Suprapubic skin (tissue), 4 donors: ENCODE measurements at regions not wholly inside any gene's neighbourhood (a gene's known extent, or its start where the extent isn't known, plus 50 kb on each side); places are given as distances from the start of the nearest gene placed in this dataset.

Experiments used
- DNase-seq, 2 donors: peaks; one replicate each; pipeline ENCODE4 v3.0.0-alpha.2; 2019; ENCODE audit warnings: low spot score in 2 of 2
- H3K27ac ChIP-seq: fragments of 200-600 bp; sonication (generic); one replicate; pipeline ENCODE4 v1.5.1; 2019
- H3K27me3 ChIP-seq: fragments of 200-600 bp; sonication (generic); one replicate; pipeline ENCODE4 v1.5.1; 2019
- H3K36me3 ChIP-seq: fragments of 200-600 bp; sonication (generic); one replicate; pipeline ENCODE4 v1.5.1; 2019
- H3K4me1 ChIP-seq: fragments of 200-600 bp; sonication (generic); one replicate; pipeline ENCODE4 v1.5.1; 2019
- H3K4me3 ChIP-seq: fragments of 200-600 bp; sonication (generic); one replicate; pipeline ENCODE4 v1.5.1; 2019; ENCODE audit warnings: mild to moderate bottlenecking
- H3K9me3 ChIP-seq: fragments of 200-600 bp; sonication (generic); one replicate; pipeline ENCODE4 v1.5.1; 2019
- CTCF ChIP-seq, 2 donors: fragments of 200-600 bp in 1 of 2; fragments of 450-650 bp in 1 of 2; sonication (generic) in 1 of 2; IDR thresholded peaks; one replicate each; pipeline ENCODE4 v1.5.1; 2016 to 2019; ENCODE audit warnings: antibody characterized with exemption in 2 of 2, mild to moderate bottlenecking in 1 of 2, moderate library complexity in 1 of 2
- EP300 ChIP-seq: sonication (generic); formaldehyde crosslinking; IDR thresholded peaks from one replicate; pipeline ENCODE4 v1.6.1; 2017; ENCODE audit warnings: antibody characterized with exemption
- POLR2A ChIP-seq, 2 donors: fragments of 450-650 bp; IDR thresholded peaks; one replicate each; pipeline ENCODE4 v1.6.1; 2017; ENCODE audit warnings: antibody characterized with exemption in 2 of 2, mild to moderate bottlenecking in 2 of 2, moderate library complexity in 2 of 2
- POLR2AphosphoS5 ChIP-seq, 3 donors: sonication (generic); formaldehyde crosslinking; IDR thresholded peaks; one replicate each; pipeline ENCODE4 v1.6.1; 2017; ENCODE audit warnings: antibody characterized with exemption in 3 of 3
- WGBS: methylation state at CpG from one replicate; pipeline ENCODE4 v1.1.5; 2018; 5-methylcytosine and 5-hydroxymethylcytosine counted together

DNA sequence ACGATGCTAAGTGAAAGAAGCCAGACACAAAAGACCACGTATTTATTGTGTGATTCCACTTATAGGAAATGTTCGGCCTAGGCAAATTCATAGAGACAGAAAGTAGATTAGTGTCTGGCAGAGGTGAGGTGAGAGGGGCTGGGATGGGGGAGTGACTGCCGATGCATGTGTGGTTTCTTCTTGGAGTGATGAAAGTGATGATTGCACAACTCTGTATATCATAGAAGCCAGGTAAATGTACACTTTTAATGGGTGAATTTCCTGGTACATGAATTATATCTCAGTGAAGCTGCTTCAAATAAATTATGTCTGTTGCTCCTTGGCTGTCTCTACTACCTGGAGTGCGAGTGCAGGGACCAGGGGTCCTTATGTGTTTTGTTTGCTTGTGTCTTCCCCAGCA is 76.2 kb upstream of the PTCH1 start:
- no peaks in the 10 kb centered on the region for H3K9me3 ChIP-seq
- H3K27me3 ChIP-seq, result no peaks in the 10 kb centered on the region
- no peak overlapping the region for H3K4me3 ChIP-seq
- H3K36me3 ChIP-seq, result no peaks in the 10 kb centered on the region
- no peak for TF ChIP-seq POLR2AphosphoS5 (IDR thresholded peaks at IDR 0.05)
- DNase-seq, result no peak
- WGBS, result 85% methylated on average over 5 of the region's 5 CpGs
- H3K4me1 ChIP-seq, result no peaks in the 10 kb centered on the region
- H3K27ac ChIP-seq, result no peak overlapping the region

DNA sequence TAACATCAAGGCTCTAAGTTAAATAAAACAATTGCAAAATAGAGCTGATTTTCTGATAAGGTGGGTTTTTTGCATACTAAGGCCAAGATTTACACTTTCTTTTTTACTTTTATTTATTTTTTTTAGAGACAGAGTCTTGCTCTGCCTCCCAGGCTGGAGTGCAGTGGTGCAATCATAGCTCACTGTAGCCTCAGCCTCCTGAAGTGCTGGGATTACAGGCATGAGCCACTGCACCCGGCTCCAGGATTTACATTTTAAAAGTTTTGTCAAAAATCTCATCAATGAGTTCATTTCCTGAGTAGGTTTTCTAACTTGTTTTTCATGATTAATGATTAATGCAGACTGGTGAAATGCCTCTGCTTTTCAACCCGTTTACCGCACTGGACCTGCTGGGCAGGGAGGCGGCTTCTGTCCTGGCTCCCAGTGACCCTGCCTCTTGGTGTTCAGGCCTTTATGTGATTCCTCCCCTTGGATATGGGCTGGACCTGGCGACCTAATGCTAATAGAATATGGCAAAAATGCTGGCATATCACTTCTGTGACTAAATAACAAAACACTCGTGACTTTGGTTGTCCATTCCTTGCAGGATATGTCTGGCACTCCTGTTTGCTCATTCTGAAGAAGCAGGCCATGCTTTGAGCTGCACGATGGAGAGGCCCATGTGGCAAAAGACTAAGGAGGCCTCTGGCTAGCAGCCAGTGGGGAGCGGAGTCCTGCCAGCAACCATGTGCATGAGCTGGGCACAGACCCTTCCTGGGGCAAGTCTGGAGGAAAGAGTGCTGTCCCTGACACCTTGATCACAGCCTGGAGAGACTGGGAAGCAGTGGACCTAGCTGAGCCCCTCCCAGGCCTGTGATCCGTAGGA is 72.2 kb upstream of the PTCH1 start:
- Histone ChIP-seq H3K27ac (no peak overlapping the region), H3K4me1 (no peaks in the 10 kb centered on the region), H3K27me3 (no peaks in the 10 kb centered on the region), H3K9me3 (no peaks in the 10 kb centered on the region), H3K36me3 (no peaks in the 10 kb centered on the region), H3K4me3 (no peak overlapping the region)
- WGBS, result 78% methylated on average over 9 of the region's 9 CpGs
- DNase-seq, result no peak
- TF ChIP-seq POLR2AphosphoS5 (IDR thresholded peaks at IDR 0.05) (no peak), EP300 (no peak), POLR2A (IDR thresholded peaks at IDR 0.05) (no peak), CTCF (IDR thresholded peaks at IDR 0.05) (no peak)

DNA sequence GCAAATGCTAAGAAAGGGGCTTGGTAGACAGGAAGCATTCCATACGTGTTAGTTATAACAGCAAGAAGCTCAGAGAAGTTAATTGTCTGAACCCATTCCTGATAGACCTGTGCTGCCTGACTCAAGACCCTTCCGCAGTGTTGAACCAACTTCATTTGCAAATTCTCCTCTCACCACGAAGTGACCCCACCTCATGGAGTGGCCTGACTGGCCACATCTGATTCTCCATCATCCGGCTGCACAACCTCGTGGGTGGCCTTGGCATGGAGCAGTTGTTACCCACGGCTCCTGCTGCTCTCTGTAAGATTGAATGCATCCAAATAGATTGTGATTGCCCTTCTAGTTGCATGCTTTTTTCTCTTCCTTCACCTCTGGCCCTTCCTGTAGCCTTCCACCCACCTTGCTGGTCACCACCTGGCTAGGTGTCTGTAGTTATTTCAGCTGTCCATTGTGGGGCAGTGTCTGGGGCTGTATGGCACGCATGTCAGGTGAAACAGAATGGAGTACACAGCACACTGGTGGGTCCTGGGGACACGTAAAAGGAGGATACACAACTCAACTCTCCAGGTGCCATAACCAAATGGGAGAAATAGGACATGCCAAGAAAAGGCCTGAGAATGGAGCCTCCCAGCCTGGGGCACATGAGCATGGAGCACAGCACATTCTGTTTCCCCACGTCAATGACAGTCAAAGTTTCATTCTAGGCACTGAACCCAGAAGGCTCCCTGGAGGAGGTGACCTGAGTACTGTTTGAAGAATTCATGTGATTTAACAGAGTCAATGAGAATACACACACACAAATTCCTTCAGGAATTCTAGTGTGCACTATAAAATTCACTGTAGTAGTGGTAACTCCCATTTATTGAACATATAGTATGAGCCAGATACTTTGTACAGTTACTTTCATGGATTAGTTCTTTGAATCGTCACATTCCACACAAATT is 70.5 kb upstream of the PTCH1 start:
- Histone ChIP-seq H3K9me3 (no peaks in the 10 kb centered on the region), H3K27me3 (no peaks in the 10 kb centered on the region), H3K36me3 (no peaks in the 10 kb centered on the region), H3K4me3 (no peak overlapping the region), H3K4me1 (no peaks in the 10 kb centered on the region), H3K27ac (no peak overlapping the region)
- no peak for DNase-seq
- TF ChIP-seq POLR2A (IDR thresholded peaks at IDR 0.05) (no peak), CTCF (IDR thresholded peaks at IDR 0.05) (no peak), EP300 (no peak), POLR2AphosphoS5 (IDR thresholded peaks at IDR 0.05) (no peak)
- 84% methylated on average over 10 of the region's 10 CpGs for WGBS

DNA sequence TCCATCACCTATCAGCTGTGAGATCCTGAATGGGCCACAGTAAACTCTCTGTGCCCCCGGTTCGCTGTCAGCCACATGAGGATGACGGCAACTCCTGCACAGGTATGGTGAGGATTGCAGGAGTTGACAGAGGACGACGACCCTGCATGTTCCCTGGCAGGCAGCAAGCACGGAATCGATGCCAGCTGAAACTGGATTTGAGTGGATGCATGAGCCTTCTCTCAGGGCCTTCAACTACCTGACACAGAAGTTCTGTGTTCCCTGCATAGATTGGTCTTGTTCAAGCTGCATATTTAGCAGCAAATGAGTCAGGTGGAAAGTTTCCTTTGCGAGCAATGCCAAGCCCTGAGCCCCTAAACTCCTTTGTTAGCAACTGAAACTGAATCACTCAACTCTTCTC is 69.6 kb upstream of the PTCH1 start:
- Histone ChIP-seq H3K27me3 (no peaks in the 10 kb centered on the region), H3K4me3 (no peak overlapping the region), H3K4me1 (no peaks in the 10 kb centered on the region), H3K36me3 (no peaks in the 10 kb centered on the region), H3K9me3 (no peaks in the 10 kb centered on the region), H3K27ac (no peak overlapping the region)
- 81% methylated on average over 8 of the region's 8 CpGs for WGBS
- no peak for DNase-seq
- TF ChIP-seq CTCF (IDR thresholded peaks at IDR 0.05) (no peak), POLR2A (IDR thresholded peaks at IDR 0.05) (no peak), EP300 (no peak), POLR2AphosphoS5 (IDR thresholded peaks at IDR 0.05) (no peak)

DNA sequence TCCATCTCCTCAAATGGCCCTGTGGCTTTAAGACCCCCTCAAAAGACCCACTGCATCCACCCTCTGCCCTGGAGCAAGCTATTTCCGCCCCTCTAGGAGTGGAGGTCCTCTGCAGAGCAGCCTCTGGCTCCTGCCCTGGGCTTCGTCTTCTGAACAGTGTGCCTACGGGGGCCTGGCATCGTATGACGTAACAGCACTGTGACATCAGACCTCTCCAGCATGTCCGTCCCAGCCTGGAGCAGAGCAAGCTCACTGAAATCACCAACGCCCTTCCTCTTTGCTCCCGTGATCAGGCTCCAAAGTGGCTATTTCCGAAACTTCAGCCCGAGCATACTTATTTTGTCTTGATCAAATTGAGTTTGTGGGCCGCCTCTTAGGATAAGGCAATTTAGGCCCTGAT is 69.1 kb upstream of the PTCH1 start:
- WGBS, result 79% methylated on average over 11 of the region's 11 CpGs
- Histone ChIP-seq H3K9me3 (no peaks in the 10 kb centered on the region), H3K4me1 (no peaks in the 10 kb centered on the region), H3K27me3 (no peaks in the 10 kb centered on the region), H3K27ac (no peak overlapping the region), H3K36me3 (no peaks in the 10 kb centered on the region), H3K4me3 (no peak overlapping the region)
- no peak for DNase-seq
- no peak for TF ChIP-seq POLR2A (IDR thresholded peaks at IDR 0.05)
- no peak for TF ChIP-seq CTCF (IDR thresholded peaks at IDR 0.05)
- TF ChIP-seq POLR2AphosphoS5 (IDR thresholded peaks at IDR 0.05), result no peak
- no peak for TF ChIP-seq EP300
